HEK293 (cell line): ENCODE measurements at regions not wholly inside any gene's neighbourhood (a gene's known extent, or its start where the extent isn't known, plus 50 kb on each side); places are given as distances from the start of the nearest gene placed in this dataset.

Source experiments
- CTCF ChIA-PET: fragments of 350-600 bp; formaldehyde crosslinking; extraction: SDS; loops from one replicate; lab custom pipeline; 2021; ENCODE audit warnings: antibody characterized with exemption; lab: Yijun Ruan, JAX
- POLR2A ChIA-PET: fragments of 300-600 bp; formaldehyde crosslinking; extraction: SDS; loops from one replicate; lab custom pipeline; 2020; ENCODE audit warnings: antibody characterized with exemption, inconsistent platforms; lab: Yijun Ruan, JAX
- H3K27ac ChIP-seq: fragments of 200-500 bp; sonication (Bioruptor generic); 2 replicates; pipeline ENCODE4 v1.5.1; 2014; ENCODE audit warnings: low read depth, low read length, control low read depth, inconsistent platforms; ENCODE audit errors: extremely low read depth
- H3K36me3 ChIP-seq, 2 experiments: fragments of 200-500 bp in 1 of 2; sonication (Bioruptor generic) in 1 of 2; 1 replicate in 1 of 2; 2 replicates in 1 of 2; pipeline ENCODE4 v1.5.1; 2014 to 2017; ENCODE audit warnings: inconsistent platforms in 2 of 2, low read length in 2 of 2; ENCODE audit not compliant: control insufficient read depth in 2 of 2, insufficient read depth in 1 of 2
- H3K4me1 ChIP-seq: fragments of 200-500 bp; sonication (Bioruptor generic); 2 replicates; pipeline ENCODE4 v1.5.1; 2014; ENCODE audit warnings: mild to moderate bottlenecking, low read length, inconsistent platforms; ENCODE audit not compliant: control insufficient read depth, insufficient read depth
- H3K4me3 ChIP-seq: 2 replicates; pipeline ENCODE4 v1.5.1; 2011; ENCODE audit warnings: low read depth, mild to moderate bottlenecking, control low read depth, low read length, moderate library complexity
- H3K9me3 ChIP-seq: fragments of 200-500 bp; sonication (Bioruptor generic); 2 replicates; pipeline ENCODE4 v1.5.1; 2014; ENCODE audit warnings: low read depth, low read length, inconsistent platforms; ENCODE audit not compliant: control insufficient read depth, insufficient read depth
- AEBP2 ChIP-seq: fragments of 450-650 bp; formaldehyde crosslinking; IDR thresholded peaks from 2 replicates; pipeline ENCODE4 v1.5.1; 2016; ENCODE audit warnings: missing biosample characterization, missing genetic modification characterization, borderline replicate concordance
- CTCF ChIP-seq: fragments of 450-650 bp; formaldehyde crosslinking; IDR thresholded peaks from 2 replicates; pipeline ENCODE4 v1.5.1; 2016; ENCODE audit warnings: missing biosample characterization, missing genetic modification characterization
- FEZF1 ChIP-seq: fragments of 450-650 bp; formaldehyde crosslinking; IDR thresholded peaks from 2 replicates; pipeline ENCODE4 v1.5.1; 2016; ENCODE audit warnings: missing biosample characterization, missing genetic modification characterization
- KLF1 ChIP-seq: fragments of 450-650 bp; formaldehyde crosslinking; IDR thresholded peaks from 2 replicates; pipeline ENCODE4 v1.5.1; 2016; ENCODE audit warnings: missing biosample characterization, missing genetic modification characterization
- KLF10 ChIP-seq: fragments of 450-650 bp; IDR thresholded peaks from 2 replicates; pipeline ENCODE4 v1.5.1; 2018; ENCODE audit warnings: missing biosample characterization, mild to moderate bottlenecking, missing genetic modification characterization
- MZF1 ChIP-seq: fragments of 450-650 bp; formaldehyde crosslinking; IDR thresholded peaks from 2 replicates; pipeline ENCODE4 v1.5.1; 2017; ENCODE audit warnings: missing biosample characterization, missing genetic modification characterization, borderline replicate concordance
- OVOL3 ChIP-seq: fragments of 450-650 bp; formaldehyde crosslinking; IDR thresholded peaks from 2 replicates; pipeline ENCODE4 v1.5.1; 2016; ENCODE audit warnings: missing biosample characterization, missing genetic modification characterization
- PRDM2 ChIP-seq: fragments of 450-650 bp; formaldehyde crosslinking; IDR thresholded peaks from 2 replicates; pipeline ENCODE4 v1.5.1; 2016; ENCODE audit warnings: missing biosample characterization, missing genetic modification characterization, borderline replicate concordance
- REPIN1 ChIP-seq: fragments of 450-650 bp; formaldehyde crosslinking; IDR thresholded peaks from 2 replicates; pipeline ENCODE4 v1.5.1; 2017; ENCODE audit warnings: missing biosample characterization, missing genetic modification characterization, low read depth
- TCF7L2 ChIP-seq: IDR thresholded peaks from 2 replicates; pipeline ENCODE4 v1.6.1; 2011; ENCODE audit warnings: low read depth, mild to moderate bottlenecking, inconsistent platforms, low read length, moderate library complexity, borderline replicate concordance
- ZFP3 ChIP-seq: fragments of 450-650 bp; formaldehyde crosslinking; IDR thresholded peaks from 2 replicates; pipeline ENCODE4 v1.5.1; 2016; ENCODE audit warnings: low read depth, missing biosample characterization, missing genetic modification characterization
- ZNF148 ChIP-seq: fragments of 450-650 bp; formaldehyde crosslinking; IDR thresholded peaks from 2 replicates; pipeline ENCODE4 v1.5.0; 2017; ENCODE audit warnings: missing biosample characterization, missing genetic modification characterization, borderline replicate concordance
- ZNF16 ChIP-seq: fragments of 450-650 bp; formaldehyde crosslinking; IDR thresholded peaks from 2 replicates; pipeline ENCODE4 v1.5.1; 2016; ENCODE audit warnings: low read depth, missing biosample characterization, missing genetic modification characterization
- ZNF2 ChIP-seq: fragments of 450-650 bp; formaldehyde crosslinking; IDR thresholded peaks from 2 replicates; pipeline ENCODE4 v1.5.1; 2016; ENCODE audit warnings: missing biosample characterization, missing genetic modification characterization
- ZNF221 ChIP-seq: fragments of 450-650 bp; formaldehyde crosslinking; IDR thresholded peaks from 2 replicates; pipeline ENCODE4 v1.5.1; 2017; ENCODE audit warnings: missing biosample characterization, missing genetic modification characterization, borderline replicate concordance
- ZNF274 ChIP-seq, 2 experiments: fragments of 200-500 bp in 1 of 2; fragments of 450-650 bp in 1 of 2; sonication (Bioruptor generic) in 1 of 2; formaldehyde crosslinking in 1 of 2; IDR thresholded peaks; 2 replicates each; pipeline versions ENCODE4 v1.5.1 to v1.6.1; 2014 to 2016; ENCODE audit warnings: borderline replicate concordance in 1 of 2, inconsistent platforms in 1 of 2, low read length in 1 of 2, missing biosample characterization in 1 of 2, missing genetic modification characterization in 1 of 2
- ZNF423 ChIP-seq: fragments of 450-650 bp; formaldehyde crosslinking; IDR thresholded peaks from 2 replicates; pipeline ENCODE4 v1.5.1; 2016; ENCODE audit warnings: missing biosample characterization, missing genetic modification characterization
- ZNF561 ChIP-seq: fragments of 450-650 bp; IDR thresholded peaks from 2 replicates; pipeline ENCODE4 v1.5.1; 2018; ENCODE audit warnings: missing biosample characterization, missing genetic modification characterization, borderline replicate concordance
- ZNF623 ChIP-seq: fragments of 450-650 bp; formaldehyde crosslinking; IDR thresholded peaks from 2 replicates; pipeline ENCODE4 v1.5.1; 2016; ENCODE audit warnings: missing biosample characterization, missing genetic modification characterization
- ZNF626 ChIP-seq: fragments of 450-650 bp; sonication (Bioruptor Pico); formaldehyde crosslinking; IDR thresholded peaks from 2 replicates; pipeline ENCODE4 v1.5.1; 2018; ENCODE audit warnings: missing biosample characterization, missing genetic modification characterization, inconsistent platforms
- ZNF692 ChIP-seq: fragments of 450-650 bp; formaldehyde crosslinking; IDR thresholded peaks from 2 replicates; pipeline ENCODE4 v1.5.1; 2016; ENCODE audit warnings: missing biosample characterization, missing genetic modification characterization
- ZNF837 ChIP-seq: fragments of 450-650 bp; formaldehyde crosslinking; IDR thresholded peaks from 2 replicates; pipeline ENCODE4 v1.5.1; 2016; ENCODE audit warnings: missing biosample characterization, missing genetic modification characterization

GRCh38 chr10:61073391-61073790, 129.4 kb upstream of the RHOBTB1 start:
- TF ChIP-seq MZF1 (tag by site-specific recombination), result no peak
- TF ChIP-seq ZNF148 (tag by site-specific recombination), result no peak
- no peak for TF ChIP-seq ZNF623
- TF ChIP-seq ZNF2, result no peak
- TF ChIP-seq ZNF274 (IDR thresholded peaks at IDR 0.05; ENCODE audit: low read length), result no peak
- TF ChIP-seq ZNF274 (tag by site-specific recombination; IDR thresholded peaks at IDR 0.05; ENCODE audit: borderline replicate concordance), result no peak
- TF ChIP-seq ZNF561 (tag by site-specific recombination), result no peak
- TF ChIP-seq ZNF837, result no peak
- no peak for TF ChIP-seq REPIN1 (tag by site-specific recombination)
- TF ChIP-seq AEBP2, result no peak
- TF ChIP-seq ZNF626 (tag by site-specific recombination), result no peak
- no peak for TF ChIP-seq FEZF1 (tag by site-specific recombination)
- no peak for TF ChIP-seq ZNF221 (tag by site-specific recombination)
- TF ChIP-seq ZNF423 (tag by site-specific recombination), result no peak
- no peak for TF ChIP-seq PRDM2
- Histone ChIP-seq H3K36me3 (no peaks in the 10 kb centered on the region), H3K4me3 (no peak overlapping the region), H3K4me1 (no peaks in the 10 kb centered on the region), H3K9me3 (no peaks in the 10 kb centered on the region), H3K27ac (no peak overlapping the region)
- CTCF ChIA-PET, result interaction anchor here (0.6 kb wide), 1 partner anchor 12 kb away, joined by 4 read pairs; no protein-coding TSS in a partner anchor
- POLR2A ChIA-PET, result no interaction called here

GRCh38 chr10:61071580-61071979, 127.6 kb upstream of the RHOBTB1 start:
- no peak overlapping the region for H3K4me3 ChIP-seq
- H3K36me3 ChIP-seq, result no peaks in the 10 kb centered on the region
- no peak overlapping the region for H3K27ac ChIP-seq
- ChIA-PET CTCF (interaction anchor here (0.6 kb wide), 1 partner anchor 1814 kb away, joined by 4 read pairs; no protein-coding TSS in a partner anchor), POLR2A (no interaction called here)
- no peaks in the 10 kb centered on the region for H3K4me1 ChIP-seq
- H3K9me3 ChIP-seq, result no peaks in the 10 kb centered on the region
- TF ChIP-seq TCF7L2 (no peak), KLF1 (tag by site-specific recombination) (no peak), ZNF16 (tag by site-specific recombination) (no peak), OVOL3 (no peak), ZFP3 (tag by site-specific recombination) (no peak), ZNF692 (tag by site-specific recombination) (no peak), CTCF (tag by site-specific recombination) (no peak), KLF10 (tag by site-specific recombination) (no peak)
